TTC549 (cell line): ENCODE measurements at regions not wholly inside any gene's neighbourhood (a gene's known extent, or its start where the extent isn't known, plus 50 kb on each side); places are given as distances from the start of the nearest gene placed in this dataset.

Experiments
- FAIRE-seq: peaks from 2 replicates; lab custom pipeline; 2012; peaks lifted over from hg19 to GRCh38; lab: Jason Lieb, UNC

- FAIRE-seq = no peak
Observed at GRCh38 chr1:195071461-195071860, 1536.8 kb downstream of the KCNT2 start.

GRCh38 chr1:195065437-195065836 is 1542.8 kb downstream of the KCNT2 start:
- FAIRE-seq = no peak

- FAIRE-seq = no peak
Observed at GRCh38 chr1:195064358-195064757, 1543.9 kb downstream of the KCNT2 start.

GRCh38 chr1:195054217-195054687 is 1554.0 kb downstream of the KCNT2 start:
- no peak for FAIRE-seq

- FAIRE-seq = no peak
Observed at GRCh38 chr1:195053478-195053877, 1554.8 kb downstream of the KCNT2 start.

GRCh38 chr1:195047772-195048171 is 1560.5 kb downstream of the KCNT2 start:
- no peak for FAIRE-seq

GRCh38 chr1:195045072-195045471 is 1563.2 kb downstream of the KCNT2 start:
- peak; percentile 82 for FAIRE-seq

- FAIRE-seq = no peak
Observed at GRCh38 chr1:195030793-195031192, 1577.4 kb downstream of the KCNT2 start.

GRCh38 chr1:195026792-195027191 is 1581.4 kb downstream of the KCNT2 start:
- FAIRE-seq = no peak

GRCh38 chr1:195019385-195019784 is 1588.9 kb downstream of the KCNT2 start:
- FAIRE-seq = no peak

- FAIRE-seq = no peak
Observed at GRCh38 chr1:195012995-195013394, 1595.2 kb downstream of the KCNT2 start.

GRCh38 chr1:195005338-195005737 is 1602.9 kb downstream of the KCNT2 start:
- FAIRE-seq = no peak

- FAIRE-seq = no peak
Observed at GRCh38 chr1:194990483-194990882, 1617.8 kb downstream of the KCNT2 start.

GRCh38 chr1:194975913-194976312 is 1632.3 kb downstream of the KCNT2 start:
- no peak for FAIRE-seq

- FAIRE-seq = no peak
Observed at GRCh38 chr1:194968916-194969315, 1639.3 kb downstream of the KCNT2 start.

GRCh38 chr1:194959795-194960194 is 1648.4 kb downstream of the KCNT2 start:
- FAIRE-seq = no peak

- FAIRE-seq = no peak
Observed at GRCh38 chr1:194952171-194952570, 1656.1 kb downstream of the KCNT2 start.

- no peak for FAIRE-seq
Observed at GRCh38 chr1:194950584-194950983, 1657.7 kb downstream of the KCNT2 start.

GRCh38 chr1:194940336-194941030 is 1667.8 kb downstream of the KCNT2 start:
- no peak for FAIRE-seq

GRCh38 chr1:194935864-194936263 is 1672.4 kb downstream of the KCNT2 start:
- FAIRE-seq = no peak

- no peak for FAIRE-seq
Observed at GRCh38 chr1:194931166-194931565, 1677.1 kb downstream of the KCNT2 start.

GRCh38 chr1:194930132-194930531 is 1678.1 kb downstream of the KCNT2 start:
- no peak for FAIRE-seq

- no peak for FAIRE-seq
Observed at GRCh38 chr1:194929357-194929756, 1678.9 kb downstream of the KCNT2 start.

- FAIRE-seq = no peak
Observed at GRCh38 chr1:194919146-194919545, 1689.1 kb downstream of the KCNT2 start.
